HepG2 (cell line): ENCODE measurements at regions not wholly inside any gene's neighbourhood (a gene's known extent, or its start where the extent isn't known, plus 50 kb on each side); places are given as distances from the start of the nearest gene placed in this dataset.

Experiments
- ATAC-seq: fragments of 200-7000 bp; cut with Tn5 transposase; 3 replicates; pipeline ENCODE4 v1.9.1; 2020; ENCODE audit warnings: mild to moderate bottlenecking, moderate library complexity
- BruUV-seq: library from RNA; stranded (reverse); fragments of 400-500 nt; replicated peaks from 2 replicates; lab custom pipeline; 2021; lab: Mats Ljungman, UMichigan
- CTCF ChIA-PET: fragments of 300-600 bp; formaldehyde crosslinking; extraction: SDS; loops from one replicate; lab custom pipeline; 2021; ENCODE audit warnings: low total read pairs, inconsistent platforms, low intra/inter-chr PET ratio; lab: Yijun Ruan, JAX
- POLR2A ChIA-PET: fragments of 350-600 bp; sonication (Branson Sonifier 250); formaldehyde crosslinking; loops from one replicate; lab custom pipeline; 2020; ENCODE audit warnings: antibody characterized with exemption, inconsistent platforms; lab: Yijun Ruan, JAX
- DNase-seq: peaks from one replicate; pipeline ENCODE4 v3.0.0-alpha.2; 2015; ENCODE audit warnings: low spot score
- FAIRE-seq: peaks from 3 replicates; lab custom pipeline; 2011; peaks lifted over from hg19 to GRCh38; lab: Jason Lieb, UNC
- H2AFZ ChIP-seq: one replicate; pipeline ENCODE4 v1.6.1; 2011; ENCODE audit warnings: low read length, inconsistent platforms
- H3K27ac ChIP-seq: fragments of 300-600 bp; 3 replicates; pipeline ENCODE4 v1.8.0; 2011; ENCODE audit warnings: mixed run types, mild to moderate bottlenecking, mixed read lengths, low read length, inconsistent platforms; ENCODE audit not compliant: insufficient read depth; ENCODE audit errors: extremely low read length
- H3K27me3 ChIP-seq, 2 experiments: fragments of 200-600 bp in 1 of 2; 2 replicates in 1 of 2; 3 replicates in 1 of 2; pipeline versions ENCODE4 v1.6.0 to v1.8.0; 2011; ENCODE audit warnings: low read length in 2 of 2, mild to moderate bottlenecking in 2 of 2, moderate library complexity in 2 of 2, inconsistent platforms in 1 of 2; ENCODE audit not compliant: insufficient read depth in 2 of 2, control insufficient read depth in 1 of 2
- H3K36me3 ChIP-seq, 2 experiments: fragments of 200-600 bp in 1 of 2; replicated peaks in 1 of 2; 2 replicates in 1 of 2; 3 replicates in 1 of 2; pipeline versions ENCODE4 v1.5.1 to v1.8.0; 2011; ENCODE audit warnings: low read length in 2 of 2, inconsistent platforms in 1 of 2; ENCODE audit not compliant: insufficient read depth in 2 of 2, control insufficient read depth in 1 of 2
- H3K4me1 ChIP-seq: 2 replicates; pipeline ENCODE4 v1.5.1; 2012; ENCODE audit warnings: low read length, inconsistent platforms; ENCODE audit not compliant: insufficient read depth
- H3K4me2 ChIP-seq: 2 replicates; pipeline ENCODE4 v1.6.0; 2011; ENCODE audit warnings: low read depth, low read length, inconsistent platforms
- H3K4me3 ChIP-seq, 3 experiments: fragments of 200-600 bp in 1 of 3; sonication (generic), shearing (Covaris generic) in 1 of 3; replicated peaks in 1 of 3; 2 replicates each; pipeline ENCODE4 v1.5.1; 2011 to 2016; ENCODE audit warnings: low read length in 3 of 3, inconsistent platforms in 2 of 3, low read depth in 2 of 3, mild to moderate bottlenecking in 2 of 3, control low read depth in 1 of 3, mixed read lengths in 1 of 3; ENCODE audit not compliant: insufficient read depth in 1 of 3
- H3K79me2 ChIP-seq: one replicate; pipeline ENCODE4 v1.6.1; 2011; ENCODE audit warnings: low read length, inconsistent platforms; ENCODE audit not compliant: insufficient read depth
- H3K9ac ChIP-seq: 2 replicates; pipeline ENCODE4 v1.6.0; 2011; ENCODE audit warnings: mild to moderate bottlenecking, low read depth, low read length, inconsistent platforms; ENCODE audit not compliant: insufficient read depth
- H3K9me3 ChIP-seq: 2 replicates; pipeline ENCODE4 v1.5.1; 2012; ENCODE audit warnings: mild to moderate bottlenecking, low read length
- H4K20me1 ChIP-seq: 2 replicates; pipeline ENCODE4 v1.6.0; 2011; ENCODE audit warnings: inconsistent platforms, mild to moderate bottlenecking, low read length, moderate library complexity; ENCODE audit not compliant: insufficient read depth
- ATF7-NPFF ChIP-seq: sonication (generic); formaldehyde crosslinking; IDR thresholded peaks from 2 replicates; pipeline ENCODE4 v1.8.1; 2023; ENCODE audit warnings: mild to moderate bottlenecking, low read depth, missing genetic modification reagents, moderate library complexity
- FLYWCH1 ChIP-seq: sonication (generic); formaldehyde crosslinking; IDR thresholded peaks from 2 replicates; pipeline ENCODE4 v1.8.1; 2023; ENCODE audit warnings: mild to moderate bottlenecking, missing genetic modification reagents
- FOXP4 ChIP-seq: sonication (generic); formaldehyde crosslinking; IDR thresholded peaks from 2 replicates; pipeline ENCODE4 v1.4.0; 2020; ENCODE audit warnings: missing genetic modification reagents
- HOXA7 ChIP-seq: sonication (generic); formaldehyde crosslinking; IDR thresholded peaks from 2 replicates; pipeline ENCODE4 v1.8.1; 2022; ENCODE audit warnings: mild to moderate bottlenecking, missing genetic modification reagents, moderate library complexity
- KLF16 ChIP-seq, 2 experiments: sonication (generic) in 1 of 2; formaldehyde crosslinking in 1 of 2; IDR thresholded peaks; 2 replicates each; pipeline versions ENCODE4 v1.6.1 to v1.8.0; 2016 to 2023; ENCODE audit warnings: missing genetic modification reagents in 2 of 2, missing compliant biosample characterization in 1 of 2
- MIXL1 ChIP-seq: IDR thresholded peaks from 2 replicates; pipeline ENCODE4 v1.6.1; 2016
- NKX3-1 ChIP-seq: sonication (generic); formaldehyde crosslinking; IDR thresholded peaks from 2 replicates; pipeline ENCODE4 v1.5.0; 2020; ENCODE audit warnings: missing genetic modification reagents
- PHB2 ChIP-seq: fragments of 450-650 bp; IDR thresholded peaks from 2 replicates; pipeline ENCODE4 v1.6.1; 2018; ENCODE audit not compliant: partially characterized antibody
- POLR2AphosphoS2 ChIP-seq: IDR thresholded peaks from 2 replicates; pipeline ENCODE4 v1.6.1; 2011; ENCODE audit warnings: low read depth, low read length, improper control_type of control experiment
- PRMT3 ChIP-seq: sonication (generic); formaldehyde crosslinking; IDR thresholded peaks from 2 replicates; pipeline ENCODE4 v1.8.1; 2022; ENCODE audit warnings: low read depth, mild to moderate bottlenecking, moderate library complexity, missing genetic modification reagents, borderline replicate concordance
- RELA ChIP-seq: sonication (generic); formaldehyde crosslinking; IDR thresholded peaks from 2 replicates; pipeline ENCODE4 v1.4.0; 2020; ENCODE audit warnings: missing genetic modification reagents
- SKI ChIP-seq: fragments of 450-650 bp; IDR thresholded peaks from one replicate; pipeline ENCODE4 v1.6.1; 2018; ENCODE audit warnings: mild to moderate bottlenecking; ENCODE audit not compliant: partially characterized antibody
- SMARCC2 ChIP-seq: fragments of 450-650 bp; IDR thresholded peaks from 2 replicates; pipeline ENCODE4 v1.6.1; 2017; ENCODE audit warnings: antibody characterized with exemption, mild to moderate bottlenecking
- SRSF9 ChIP-seq: fragments of 200-400 bp; formaldehyde crosslinking; IDR thresholded peaks from 2 replicates; pipeline ENCODE4 v1.6.1; 2018; ENCODE audit warnings: borderline replicate concordance, mild to moderate bottlenecking, low read depth, low read length; ENCODE audit not compliant: insufficient read depth, poor library complexity, severe bottlenecking
- TEAD3 ChIP-seq: optimal IDR thresholded peaks from 2 replicates; pipeline ENCODE3; 2016; ENCODE audit warnings: borderline replicate concordance
- ZBTB1 ChIP-seq: sonication (generic); formaldehyde crosslinking; IDR thresholded peaks from 2 replicates; pipeline ENCODE4 v1.4.0; 2020; ENCODE audit warnings: missing genetic modification reagents, borderline replicate concordance
- ZNF747 ChIP-seq: sonication (generic); formaldehyde crosslinking; IDR thresholded peaks from 2 replicates; pipeline ENCODE4 v1.8.1; 2023; ENCODE audit warnings: missing genetic modification reagents, mild to moderate bottlenecking, borderline replicate concordance
- ZNF878 ChIP-seq: sonication (generic); formaldehyde crosslinking; IDR thresholded peaks from 2 replicates; pipeline ENCODE4 v1.8.1; 2023; ENCODE audit warnings: mild to moderate bottlenecking, missing genetic modification reagents, moderate library complexity
- in situ Hi-C: cut with HindIII; loops from 2 replicates; pipeline ENCODE4 v1.10.0; 2017; ENCODE audit warnings: low pct_unique_long_range_greater_than_20kb; ENCODE audit not compliant: extremely low pct_ligation_motif_present
- intact Hi-C: fragments of 100-400 bp; cut with micrococcal nuclease; formaldehyde crosslinking; loops from one replicate; pipeline ENCODE4 v1.10.0; 2022; ENCODE audit not compliant: unreplicated experiment

DNA sequence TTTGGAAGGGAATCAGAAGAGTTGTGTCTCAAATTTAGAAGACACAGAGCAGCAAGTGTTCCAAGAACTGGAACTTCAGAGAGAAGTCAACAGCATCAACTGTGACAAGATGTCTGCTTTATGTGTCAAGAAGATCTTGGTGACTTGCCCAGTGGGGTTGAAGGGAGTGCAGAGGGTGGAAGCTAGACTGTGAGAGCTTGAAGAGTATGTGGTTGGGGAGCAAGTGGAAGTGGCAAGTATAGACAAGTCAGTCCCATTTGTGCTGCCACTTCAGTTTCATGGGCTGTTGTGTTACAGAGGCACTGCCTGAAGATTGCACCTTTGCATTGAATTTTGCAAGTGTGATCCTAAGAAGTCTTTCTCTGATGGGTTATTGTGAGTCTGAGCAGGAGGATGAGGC lies 68.7 kb upstream of the MC2R start:
- no peak overlapping the region for H3K9ac ChIP-seq
- no peaks in the 10 kb centered on the region for H3K36me3 ChIP-seq
- no peaks in the 10 kb centered on the region for H3K27me3 ChIP-seq
- TF ChIP-seq SKI (no peak), FLYWCH1 (CRISPR knock-in tag) (no peak), HOXA7 (CRISPR knock-in tag) (no peak), FOXP4 (CRISPR knock-in tag) (no peak), TEAD3 (CRISPR knock-in tag) (no peak), PHB2 (no peak), MIXL1 (CRISPR knock-in tag) (no peak), RELA (CRISPR knock-in tag) (no peak), ZNF878 (CRISPR knock-in tag) (no peak), ZBTB1 (CRISPR knock-in tag) (no peak), PRMT3 (no peak), ATF7-NPFF (CRISPR knock-in tag) (no peak), KLF16 (CRISPR knock-in tag; IDR thresholded peaks at IDR 0.05) (no peak), SRSF9 (no peak), ZNF747 (CRISPR knock-in tag) (no peak), SMARCC2 (no peak), POLR2AphosphoS2 (no peak), NKX3-1 (CRISPR knock-in tag) (no peak)
- H3K4me1 ChIP-seq, result no peaks in the 10 kb centered on the region
- no peak overlapping the region for H3K27ac ChIP-seq
- no TSS peak for BruUV-seq
- H2AFZ ChIP-seq, result no peak overlapping the region
- H3K4me2 ChIP-seq, result no peak overlapping the region
- FAIRE-seq, result no peak
- intact Hi-C loops (loop anchor here (5.0 kb wide), 1 partner anchor 162 kb away; the partner anchor contains the start of gene MC5R), in situ Hi-C loops (no loop called here)
- ATAC-seq, result no peak
- H3K79me2 ChIP-seq, result no peaks in the 10 kb centered on the region
- POLR2A ChIA-PET, result no interaction called here
- CTCF ChIA-PET, result no interaction called here
- DNase-seq, result no peak
- no peaks in the 10 kb centered on the region for H3K9me3 ChIP-seq
- H3K4me3 ChIP-seq, result no peak overlapping the region
- H4K20me1 ChIP-seq, result no peaks in the 10 kb centered on the region
